ENCODE measurements at regions not wholly inside any gene's neighbourhood (a gene's known extent, or its start where the extent isn't known, plus 50 kb on each side); places are given as distances from the start of the nearest gene placed in this dataset.

GRCh38 chr4:111492496-111492895 is 652.8 kb upstream of the FAM241A start:
- H2AFZ ChIP-seq (ENCODE audit: low read depth), result no peak overlapping the region
- no peak overlapping the region for H3K4me2 ChIP-seq

GRCh38 chr4:111494471-111494870 is 650.8 kb upstream of the FAM241A start:
- Histone ChIP-seq H3K27ac (no peak overlapping the region), H3K79me2 (ENCODE audit: insufficient read depth, low read depth) (no peaks in the 10 kb centered on the region), H4K20me1 (ENCODE audit: insufficient read depth) (no peaks in the 10 kb centered on the region), H2AFZ (ENCODE audit: low read depth) (no peak overlapping the region), H3K36me3 (ENCODE audit: insufficient read depth) (no peaks in the 10 kb centered on the region), H3K4me1 (ENCODE audit: low read depth, poor library complexity, severe bottlenecking) (no peaks in the 10 kb centered on the region), H3K4me2 (no peak overlapping the region), H3K9ac (no peak overlapping the region), H3K27me3 (ENCODE audit: insufficient read depth, low read depth) (no peaks in the 10 kb centered on the region), H3K4me3 (IDR thresholded peaks at IDR 0.05; ENCODE audit: insufficient read depth, low read depth, low read length) (no peak overlapping the region)
- TF ChIP-seq, protein P1, sequence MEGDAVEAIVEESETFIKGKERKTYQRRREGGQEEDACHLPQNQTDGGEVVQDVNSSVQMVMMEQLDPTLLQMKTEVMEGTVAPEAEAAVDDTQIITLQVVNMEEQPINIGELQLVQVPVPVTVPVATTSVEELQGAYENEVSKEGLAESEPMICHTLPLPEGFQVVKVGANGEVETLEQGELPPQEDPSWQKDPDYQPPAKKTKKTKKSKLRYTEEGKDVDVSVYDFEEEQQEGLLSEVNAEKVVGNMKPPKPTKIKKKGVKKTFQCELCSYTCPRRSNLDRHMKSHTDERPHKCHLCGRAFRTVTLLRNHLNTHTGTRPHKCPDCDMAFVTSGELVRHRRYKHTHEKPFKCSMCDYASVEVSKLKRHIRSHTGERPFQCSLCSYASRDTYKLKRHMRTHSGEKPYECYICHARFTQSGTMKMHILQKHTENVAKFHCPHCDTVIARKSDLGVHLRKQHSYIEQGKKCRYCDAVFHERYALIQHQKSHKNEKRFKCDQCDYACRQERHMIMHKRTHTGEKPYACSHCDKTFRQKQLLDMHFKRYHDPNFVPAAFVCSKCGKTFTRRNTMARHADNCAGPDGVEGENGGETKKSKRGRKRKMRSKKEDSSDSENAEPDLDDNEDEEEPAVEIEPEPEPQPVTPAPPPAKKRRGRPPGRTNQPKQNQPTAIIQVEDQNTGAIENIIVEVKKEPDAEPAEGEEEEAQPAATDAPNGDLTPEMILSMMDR (conservative IDR thresholded peaks at IDR 0.05; ENCODE audit: low read depth, low read length), result no peak

More at GRCh38 chr4:111492496-111492895, 652.8 kb upstream of the FAM241A start:
- H3K79me2 ChIP-seq (ENCODE audit: insufficient read depth, low read depth), result no peaks in the 10 kb centered on the region
- H3K4me1 ChIP-seq (ENCODE audit: low read depth, poor library complexity, severe bottlenecking), result no peaks in the 10 kb centered on the region
- H3K4me3 ChIP-seq (IDR thresholded peaks at IDR 0.05; ENCODE audit: insufficient read depth, low read depth, low read length), result no peak overlapping the region
- no peak overlapping the region for H3K9ac ChIP-seq
- TF ChIP-seq, protein P1 (conservative IDR thresholded peaks at IDR 0.05; ENCODE audit: low read depth, low read length), result no peak
- no peaks in the 10 kb centered on the region for H4K20me1 ChIP-seq (ENCODE audit: insufficient read depth)
- H3K36me3 ChIP-seq (ENCODE audit: insufficient read depth), result no peaks in the 10 kb centered on the region
- no peaks in the 10 kb centered on the region for H3K27me3 ChIP-seq (ENCODE audit: insufficient read depth, low read depth)
- H3K27ac ChIP-seq, result no peak overlapping the region

DNA sequence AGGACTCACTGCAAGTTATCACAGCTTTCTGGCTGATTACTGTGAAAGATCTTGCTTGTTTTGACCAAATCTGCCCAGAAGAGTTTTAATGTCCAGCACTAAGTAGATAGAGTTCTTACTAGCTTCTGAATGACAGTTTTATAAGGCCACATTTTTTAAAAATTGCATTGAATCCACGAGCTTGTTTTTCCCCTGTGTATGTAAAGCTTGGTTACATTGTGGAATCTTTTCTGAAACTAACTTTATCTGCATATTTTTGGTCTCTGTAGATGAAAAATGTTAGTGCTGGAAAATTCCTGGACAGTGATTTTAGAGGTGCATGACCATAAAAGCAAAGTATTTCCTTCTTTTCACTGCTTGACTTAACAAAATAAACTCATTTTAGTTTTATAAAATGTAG is 650.3 kb upstream of the FAM241A start:
- H3K27me3 ChIP-seq (ENCODE audit: insufficient read depth, low read depth), result no peaks in the 10 kb centered on the region
- no peak overlapping the region for H3K4me2 ChIP-seq
- H3K36me3 ChIP-seq (ENCODE audit: insufficient read depth), result no peaks in the 10 kb centered on the region
- H3K9ac ChIP-seq, result no peak overlapping the region
- no peaks in the 10 kb centered on the region for H3K4me1 ChIP-seq (ENCODE audit: low read depth, poor library complexity, severe bottlenecking)
- TF ChIP-seq, protein P1 (conservative IDR thresholded peaks at IDR 0.05; ENCODE audit: low read depth, low read length), result no peak
- H4K20me1 ChIP-seq (ENCODE audit: insufficient read depth), result no peaks in the 10 kb centered on the region
- H3K27ac ChIP-seq, result no peak overlapping the region
- no peaks in the 10 kb centered on the region for H3K79me2 ChIP-seq (ENCODE audit: insufficient read depth, low read depth)
- H2AFZ ChIP-seq (ENCODE audit: low read depth), result no peak overlapping the region
- H3K4me3 ChIP-seq (IDR thresholded peaks at IDR 0.05; ENCODE audit: insufficient read depth, low read depth, low read length), result no peak overlapping the region

- Histone ChIP-seq H3K9ac (no peak overlapping the region), H3K4me1 (ENCODE audit: low read depth, poor library complexity, severe bottlenecking) (peaks cover 14% of the 10 kb centered on the region), H4K20me1 (ENCODE audit: insufficient read depth) (no peaks in the 10 kb centered on the region), H3K4me2 (no peak overlapping the region), H3K27me3 (ENCODE audit: insufficient read depth, low read depth) (no peaks in the 10 kb centered on the region), H3K27ac (no peak overlapping the region), H3K4me3 (IDR thresholded peaks at IDR 0.05; ENCODE audit: insufficient read depth, low read depth, low read length) (no peak overlapping the region), H2AFZ (ENCODE audit: low read depth) (no peak overlapping the region), H3K36me3 (ENCODE audit: insufficient read depth) (no peaks in the 10 kb centered on the region), H3K79me2 (ENCODE audit: insufficient read depth, low read depth) (no peaks in the 10 kb centered on the region)
- TF ChIP-seq, protein P1 (conservative IDR thresholded peaks at IDR 0.05; ENCODE audit: low read depth, low read length), result no peak
Observed at GRCh38 chr4:111499291-111499690, 646.0 kb upstream of the FAM241A start.
